ENCODE measurements at regions not wholly inside any gene's neighbourhood (a gene's known extent, or its start where the extent isn't known, plus 50 kb on each side); places are given as distances from the start of the nearest gene placed in this dataset.

DNA sequence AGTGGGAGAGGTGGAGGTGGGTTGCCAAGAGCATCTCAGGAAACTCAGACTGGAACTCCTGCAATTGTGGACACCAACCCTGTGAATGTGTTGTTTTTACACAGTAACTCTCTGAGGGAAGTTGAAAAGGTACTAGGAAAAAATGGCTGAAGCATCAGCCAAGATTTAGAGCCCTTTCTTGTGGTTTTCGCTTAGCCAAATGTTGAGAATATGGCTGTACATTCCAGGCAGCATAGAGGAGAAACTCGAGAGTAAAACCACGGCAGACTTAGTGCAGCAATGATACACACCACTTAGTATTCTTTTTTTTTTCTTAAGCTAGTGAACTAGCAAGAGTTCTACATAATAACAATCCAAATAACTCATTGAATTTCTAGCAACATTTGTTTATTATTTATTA lies 309.7 kb upstream of the MTNR1B start:
- TF ChIP-seq, protein P1, sequence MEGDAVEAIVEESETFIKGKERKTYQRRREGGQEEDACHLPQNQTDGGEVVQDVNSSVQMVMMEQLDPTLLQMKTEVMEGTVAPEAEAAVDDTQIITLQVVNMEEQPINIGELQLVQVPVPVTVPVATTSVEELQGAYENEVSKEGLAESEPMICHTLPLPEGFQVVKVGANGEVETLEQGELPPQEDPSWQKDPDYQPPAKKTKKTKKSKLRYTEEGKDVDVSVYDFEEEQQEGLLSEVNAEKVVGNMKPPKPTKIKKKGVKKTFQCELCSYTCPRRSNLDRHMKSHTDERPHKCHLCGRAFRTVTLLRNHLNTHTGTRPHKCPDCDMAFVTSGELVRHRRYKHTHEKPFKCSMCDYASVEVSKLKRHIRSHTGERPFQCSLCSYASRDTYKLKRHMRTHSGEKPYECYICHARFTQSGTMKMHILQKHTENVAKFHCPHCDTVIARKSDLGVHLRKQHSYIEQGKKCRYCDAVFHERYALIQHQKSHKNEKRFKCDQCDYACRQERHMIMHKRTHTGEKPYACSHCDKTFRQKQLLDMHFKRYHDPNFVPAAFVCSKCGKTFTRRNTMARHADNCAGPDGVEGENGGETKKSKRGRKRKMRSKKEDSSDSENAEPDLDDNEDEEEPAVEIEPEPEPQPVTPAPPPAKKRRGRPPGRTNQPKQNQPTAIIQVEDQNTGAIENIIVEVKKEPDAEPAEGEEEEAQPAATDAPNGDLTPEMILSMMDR (IDR thresholded peaks at IDR 0.05) = no peak
- TF ChIP-seq POLR2A (IDR thresholded peaks at IDR 0.05) = no peak
